Mesenchymal stem cell (in vitro differentiated cells and primary cell): ENCODE measurements at regions not wholly inside any gene's neighbourhood (a gene's known extent, or its start where the extent isn't known, plus 50 kb on each side); places are given as distances from the start of the nearest gene placed in this dataset.

Source experiments
- DNase-seq: peaks from one replicate; pipeline ENCODE4 v3.0.0-alpha.2; 2013
- H2AFZ ChIP-seq: one replicate; pipeline ENCODE4 v1.6.1; 2013; ENCODE audit warnings: low read depth, mild to moderate bottlenecking, control low read depth, inconsistent platforms, low read length, moderate library complexity
- H2AK5ac ChIP-seq: 2 replicates; pipeline ENCODE4 v1.6.1; 2013; ENCODE audit warnings: low read length, moderate library complexity, mild to moderate bottlenecking, inconsistent platforms; ENCODE audit not compliant: severe bottlenecking
- H2BK120ac ChIP-seq: one replicate; pipeline ENCODE4 v1.6.1; 2013; ENCODE audit warnings: low read depth, mild to moderate bottlenecking, inconsistent platforms, low read length, moderate library complexity
- H2BK12ac ChIP-seq, 2 experiments: one replicate each; pipeline ENCODE4 v1.6.1; 2013; ENCODE audit warnings: inconsistent platforms in 2 of 2, low read length in 2 of 2, mild to moderate bottlenecking in 2 of 2, moderate library complexity in 2 of 2, control low read depth in 1 of 2
- H2BK15ac ChIP-seq: one replicate; pipeline ENCODE4 v1.6.1; 2013; ENCODE audit warnings: mild to moderate bottlenecking, low read depth, inconsistent platforms; ENCODE audit not compliant: poor library complexity, severe bottlenecking
- H2BK5ac ChIP-seq: 2 replicates; pipeline ENCODE4 v1.6.1; 2013; ENCODE audit warnings: low read depth, mild to moderate bottlenecking, low read length, control low read depth, inconsistent platforms; ENCODE audit not compliant: poor library complexity, severe bottlenecking
- H3K14ac ChIP-seq, 2 experiments: one replicate each; pipeline ENCODE4 v1.6.1; 2013; ENCODE audit warnings: inconsistent platforms in 2 of 2, low read length in 2 of 2, control low read depth in 1 of 2, mild to moderate bottlenecking in 1 of 2, moderate library complexity in 1 of 2
- H3K18ac ChIP-seq, 2 experiments: one replicate each; pipeline ENCODE4 v1.6.1; 2013; ENCODE audit warnings: inconsistent platforms in 2 of 2, low read length in 2 of 2, control low read depth in 1 of 2, low read depth in 1 of 2, mild to moderate bottlenecking in 1 of 2
- H3K23ac ChIP-seq, 2 experiments: one replicate each; pipeline ENCODE4 v1.6.1; 2013; ENCODE audit warnings: inconsistent platforms in 2 of 2, low read length in 2 of 2, mild to moderate bottlenecking in 2 of 2, moderate library complexity in 2 of 2, control low read depth in 1 of 2
- H3K27ac ChIP-seq: 2 replicates; pipeline ENCODE4 v1.5.1; 2013; ENCODE audit warnings: mild to moderate bottlenecking, moderate library complexity, low read length, control low read depth, inconsistent platforms; ENCODE audit not compliant: poor library complexity, severe bottlenecking
- H3K27me3 ChIP-seq, 2 experiments: 2 replicates each; pipeline versions ENCODE4 v1.6.1 to v1.7.0; 2013; ENCODE audit warnings: low read length in 2 of 2, mild to moderate bottlenecking in 2 of 2, moderate library complexity in 2 of 2, control low read depth in 1 of 2, inconsistent platforms in 1 of 2; ENCODE audit not compliant: control insufficient read depth in 1 of 2, insufficient read depth in 1 of 2
- H3K36me3 ChIP-seq, 2 experiments: 2 replicates each; pipeline versions ENCODE4 v1.6.1 to v1.7.0; 2013; ENCODE audit warnings: low read length in 2 of 2, control low read depth in 1 of 2, inconsistent platforms in 1 of 2, low read depth in 1 of 2, mild to moderate bottlenecking in 1 of 2; ENCODE audit not compliant: insufficient read depth in 2 of 2, control insufficient read depth in 1 of 2
- H3K4ac ChIP-seq, 2 experiments: one replicate each; pipeline ENCODE4 v1.6.1; 2013; ENCODE audit warnings: inconsistent platforms in 2 of 2, low read length in 2 of 2, mild to moderate bottlenecking in 2 of 2, moderate library complexity in 2 of 2, control low read depth in 1 of 2, low read depth in 1 of 2
- H3K4me1 ChIP-seq: 2 replicates; pipeline ENCODE4 v1.6.1; 2013; ENCODE audit warnings: low read depth, low read length, control low read depth; ENCODE audit not compliant: control insufficient read depth, insufficient read depth
- H3K4me2 ChIP-seq: 2 replicates; pipeline ENCODE4 v1.6.1; 2013; ENCODE audit warnings: low read length, mild to moderate bottlenecking, inconsistent platforms; ENCODE audit not compliant: poor library complexity, severe bottlenecking
- H3K4me3 ChIP-seq, 2 experiments: 2 replicates each; pipeline versions ENCODE4 v1.5.1 to v1.7.0; 2013; ENCODE audit warnings: low read length in 2 of 2, mild to moderate bottlenecking in 2 of 2, control low read depth in 1 of 2, low read depth in 1 of 2; ENCODE audit not compliant: insufficient read depth in 1 of 2
- H3K79me1 ChIP-seq: replicated peaks from 2 replicates; pipeline ENCODE4 v1.6.1; 2013; ENCODE audit warnings: mild to moderate bottlenecking, control low read depth, low read length, inconsistent platforms; ENCODE audit not compliant: poor library complexity, severe bottlenecking
- H3K9ac ChIP-seq: 2 replicates; pipeline ENCODE4 v1.7.0; 2013; ENCODE audit warnings: mild to moderate bottlenecking, low read length, moderate library complexity
- H3K9me3 ChIP-seq: 2 replicates; pipeline ENCODE4 v1.7.0; 2013; ENCODE audit warnings: mild to moderate bottlenecking, low read length; ENCODE audit not compliant: control insufficient read depth
- H4K8ac ChIP-seq: one replicate; pipeline ENCODE4 v1.6.1; 2013; ENCODE audit warnings: inconsistent platforms, mild to moderate bottlenecking, low read length, moderate library complexity
- H4K91ac ChIP-seq: one replicate; pipeline ENCODE4 v1.6.1; 2013; ENCODE audit warnings: mild to moderate bottlenecking, low read length, inconsistent platforms
- WGBS: methylation state at CpG from one replicate; pipeline ENCODE4 v1.1.7; 2013; ENCODE audit warnings: mixed read lengths; 5-methylcytosine and 5-hydroxymethylcytosine counted together

DNA sequence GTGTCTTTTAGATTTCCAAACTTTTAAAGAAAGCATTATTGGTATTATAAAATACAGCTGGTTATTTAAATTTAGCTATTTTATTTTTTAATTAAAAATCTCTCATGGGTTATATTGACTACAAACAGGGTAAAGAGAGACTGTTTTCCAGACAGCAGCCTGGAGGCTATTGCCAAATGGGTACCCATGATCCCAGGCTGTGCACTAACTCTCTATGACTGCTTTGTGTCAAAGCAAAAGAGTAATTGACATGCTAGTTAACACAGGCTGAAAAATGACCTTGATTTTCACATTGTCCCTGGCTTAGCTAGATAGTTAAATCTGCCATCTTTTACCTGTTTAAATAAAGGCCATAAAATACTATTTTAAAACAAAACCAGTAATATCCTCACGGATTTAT is 589.7 kb downstream of the ANXA1 start:
- H3K14ac ChIP-seq, result no peak overlapping the region
- no peak overlapping the region for H4K8ac ChIP-seq
- no peak overlapping the region for H3K9ac ChIP-seq
- H3K4me3 ChIP-seq, result no peak overlapping the region
- no peaks in the 10 kb centered on the region for H3K4me1 ChIP-seq
- no peak overlapping the region for H3K27ac ChIP-seq
- no peak overlapping the region for H3K4me2 ChIP-seq
- no peaks in the 10 kb centered on the region for H3K36me3 ChIP-seq
- no peak overlapping the region for H2BK5ac ChIP-seq
- no peak overlapping the region for H3K4ac ChIP-seq
- no peak overlapping the region for H4K91ac ChIP-seq
- H2BK12ac ChIP-seq, result no peak overlapping the region
- H2AK5ac ChIP-seq, result no peak overlapping the region
- no peaks in the 10 kb centered on the region for H3K79me1 ChIP-seq
- H2AFZ ChIP-seq, result no peak overlapping the region
- WGBS, result no CpG with 5 or more reads among the region's 1 CpG
- H2BK120ac ChIP-seq, result no peak overlapping the region
- DNase-seq, result no peak
- no peak overlapping the region for H2BK15ac ChIP-seq
- H3K18ac ChIP-seq, result no peak overlapping the region
- H3K9me3 ChIP-seq, result no peaks in the 10 kb centered on the region
- H3K27me3 ChIP-seq, result no peaks in the 10 kb centered on the region
- no peak overlapping the region for H3K23ac ChIP-seq

DNA sequence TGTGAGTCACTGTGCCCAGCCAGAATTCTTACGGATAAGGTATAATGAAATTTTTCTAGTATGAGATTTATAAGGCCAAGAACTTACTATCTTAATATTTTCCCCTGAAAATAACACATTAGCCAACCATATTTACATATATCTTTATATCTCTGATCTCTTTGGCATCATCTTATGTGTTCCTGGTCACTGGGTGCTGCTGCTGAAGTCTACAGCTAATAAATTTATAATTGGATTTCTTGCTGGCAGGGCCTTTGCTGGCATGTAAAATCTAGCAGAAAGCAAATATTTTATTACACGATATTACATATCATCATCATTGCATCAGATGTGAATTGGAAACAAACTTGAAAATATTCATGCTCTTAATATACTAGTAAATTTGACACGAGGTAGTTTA is 590.7 kb downstream of the ANXA1 start:
- no peaks in the 10 kb centered on the region for H3K36me3 ChIP-seq
- H3K4me2 ChIP-seq, result no peak overlapping the region
- no peak overlapping the region for H3K23ac ChIP-seq
- no peak overlapping the region for H2AK5ac ChIP-seq
- no peak for DNase-seq
- H2BK12ac ChIP-seq, result no peak overlapping the region
- no peak overlapping the region for H2BK15ac ChIP-seq
- H3K4me3 ChIP-seq, result no peak overlapping the region
- H2BK5ac ChIP-seq, result no peak overlapping the region
- no peak overlapping the region for H3K18ac ChIP-seq
- H3K9me3 ChIP-seq, result no peaks in the 10 kb centered on the region
- H3K27me3 ChIP-seq, result no peaks in the 10 kb centered on the region
- no peak overlapping the region for H2BK120ac ChIP-seq
- no peak overlapping the region for H4K91ac ChIP-seq
- H3K27ac ChIP-seq, result no peak overlapping the region
- H3K14ac ChIP-seq, result no peak overlapping the region
- no peak overlapping the region for H4K8ac ChIP-seq
- no peaks in the 10 kb centered on the region for H3K79me1 ChIP-seq
- no peak overlapping the region for H2AFZ ChIP-seq
- WGBS, result no CpG with 5 or more reads among the region's 3 CpGs
- H3K4ac ChIP-seq, result no peak overlapping the region
- H3K9ac ChIP-seq, result no peak overlapping the region
- H3K4me1 ChIP-seq, result no peaks in the 10 kb centered on the region

GRCh38 chr9:73743826-73744225 is 592.2 kb downstream of the ANXA1 start:
- Histone ChIP-seq H3K4me2 (no peak overlapping the region), H3K4ac (no peak overlapping the region), H4K91ac (no peak overlapping the region), H3K79me1 (no peaks in the 10 kb centered on the region), H3K36me3 (no peaks in the 10 kb centered on the region), H3K4me1 (no peaks in the 10 kb centered on the region), H2AFZ (no peak overlapping the region), H3K4me3 (no peak overlapping the region), H3K27me3 (no peaks in the 10 kb centered on the region), H2AK5ac (no peak overlapping the region), H3K23ac (no peak overlapping the region), H2BK15ac (no peak overlapping the region), H2BK120ac (no peak overlapping the region), H3K9me3 (no peaks in the 10 kb centered on the region), H3K9ac (no peak overlapping the region), H4K8ac (no peak overlapping the region), H2BK5ac (no peak overlapping the region), H2BK12ac (no peak overlapping the region), H3K27ac (no peak overlapping the region), H3K14ac (no peak overlapping the region), H3K18ac (no peak overlapping the region)
- DNase-seq, result no peak
- no CpG with 5 or more reads among the region's 1 CpG for WGBS

DNA sequence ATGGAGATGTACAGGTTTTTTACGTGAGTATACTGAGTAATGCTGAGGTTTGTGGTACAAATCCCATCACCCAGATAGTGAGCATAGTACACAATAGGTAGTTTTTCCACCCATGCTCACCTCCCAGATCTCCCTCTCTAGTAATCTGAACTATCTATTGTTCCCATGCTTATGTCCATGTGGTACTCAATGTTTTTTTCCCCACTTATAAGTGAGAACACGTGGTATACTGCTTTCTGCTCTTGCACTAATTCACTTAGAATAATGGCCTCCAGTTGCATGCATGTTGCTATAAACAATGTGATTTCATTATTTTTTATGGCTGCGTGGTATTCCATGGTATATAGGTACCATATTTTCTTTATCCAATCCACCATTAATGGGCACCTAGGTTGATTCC is 593.9 kb downstream of the ANXA1 start:
- H3K4ac ChIP-seq, result no peak overlapping the region

More for the DNA sequence above, 593.9 kb downstream of the ANXA1 start:
- H3K36me3 ChIP-seq, result no peaks in the 10 kb centered on the region
- H2AFZ ChIP-seq, result no peak overlapping the region
- no peaks in the 10 kb centered on the region for H3K9me3 ChIP-seq
- H3K4me1 ChIP-seq, result no peaks in the 10 kb centered on the region
- H2BK15ac ChIP-seq, result no peak overlapping the region
- no peak overlapping the region for H3K27ac ChIP-seq
- no peak overlapping the region for H2BK5ac ChIP-seq
- no peak overlapping the region for H3K14ac ChIP-seq
- DNase-seq, result no peak
- no peak overlapping the region for H2AK5ac ChIP-seq
- no peak overlapping the region for H3K23ac ChIP-seq
- no peak overlapping the region for H4K91ac ChIP-seq
- H3K9ac ChIP-seq, result no peak overlapping the region
- no peak overlapping the region for H4K8ac ChIP-seq
- 40% methylated on average over 1 of the region's 3 CpGs for WGBS
- H3K4me2 ChIP-seq, result no peak overlapping the region
- no peak overlapping the region for H3K18ac ChIP-seq
- no peak overlapping the region for H3K4me3 ChIP-seq
- H3K79me1 ChIP-seq, result no peaks in the 10 kb centered on the region
- no peak overlapping the region for H2BK12ac ChIP-seq
- H2BK120ac ChIP-seq, result no peak overlapping the region
- no peaks in the 10 kb centered on the region for H3K27me3 ChIP-seq
